NCI-H1048 (cell line): ENCODE measurements at regions not wholly inside any gene's neighbourhood (a gene's known extent, or its start where the extent isn't known, plus 50 kb on each side); places are given as distances from the start of the nearest gene placed in this dataset.

ENCODE experiments used
- DNase-seq: peaks from one replicate; lab custom pipeline; 2025; lab: John Stamatoyannopoulos, UW

DNA sequence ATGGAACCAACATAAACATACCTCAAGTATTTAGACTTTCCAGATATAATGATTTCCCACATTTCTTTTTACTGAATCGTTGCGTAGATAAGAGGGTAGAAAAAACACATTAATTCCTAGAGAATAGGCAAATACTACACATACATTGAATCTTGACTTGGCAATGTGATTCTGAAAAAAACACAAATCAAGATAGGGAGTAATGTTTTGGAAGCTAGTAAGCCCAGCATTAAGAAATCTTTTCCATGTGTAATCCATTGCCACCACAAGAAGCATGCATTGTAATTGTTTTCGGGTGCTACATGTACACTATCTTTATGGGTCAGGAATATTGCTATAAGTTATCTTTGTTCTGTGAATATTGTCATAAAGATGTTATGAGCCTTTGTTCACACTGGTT is 269.8 kb upstream of the PDGFD start:
- DNase-seq, result no peak

GRCh38 chr11:104432981-104433380 is 269.0 kb upstream of the PDGFD start:
- no peak for DNase-seq

DNA sequence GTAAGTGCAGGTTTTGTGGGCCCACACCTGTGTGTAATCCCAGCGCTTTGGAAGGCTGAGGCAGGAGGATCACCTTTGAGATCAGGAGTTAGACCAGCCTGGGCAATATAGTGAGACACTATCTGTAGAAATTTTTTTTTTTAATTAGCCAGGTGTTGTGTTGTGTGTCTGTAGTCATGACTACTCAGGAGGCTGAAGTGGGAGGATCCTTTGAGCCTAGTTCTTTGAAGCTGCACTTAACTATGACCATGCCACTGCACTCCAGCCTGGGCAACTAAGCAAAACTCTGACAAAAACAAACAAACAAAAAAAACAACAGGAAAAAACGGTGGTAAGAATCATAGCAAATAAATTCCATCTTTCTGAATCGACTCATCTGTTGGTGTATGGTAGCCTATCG is 268.6 kb upstream of the PDGFD start:
- no peak for DNase-seq

GRCh38 chr11:104422324-104422944 is 258.5 kb upstream of the PDGFD start:
- no peak for DNase-seq

GRCh38 chr11:104410336-104410735 is 246.4 kb upstream of the PDGFD start:
- DNase-seq, result no peak

DNA sequence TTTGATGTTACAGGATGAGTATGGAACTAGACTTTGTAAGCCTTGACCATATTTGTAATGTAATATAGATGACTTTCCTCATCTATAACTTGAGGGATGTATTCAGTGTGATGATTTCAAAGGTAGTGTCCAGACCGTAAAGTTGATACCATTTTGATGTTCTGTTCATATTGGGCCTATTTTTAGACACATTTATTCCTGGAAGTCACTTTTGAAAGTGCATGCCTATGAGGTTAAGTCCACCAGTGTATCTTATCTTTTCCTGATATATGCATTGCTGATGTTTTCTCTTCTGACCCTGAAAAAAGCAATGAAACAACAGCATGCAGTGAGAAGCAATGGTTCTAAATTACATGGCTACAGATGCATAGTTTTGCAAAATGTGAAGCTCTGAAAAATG is 244.7 kb upstream of the PDGFD start:
- no peak for DNase-seq

GRCh38 chr11:104405277-104405676 is 241.3 kb upstream of the PDGFD start:
- DNase-seq, result no peak

- DNase-seq, result no peak
Measured at GRCh38 chr11:104404231-104405175, 240.6 kb upstream of the PDGFD start.

DNA sequence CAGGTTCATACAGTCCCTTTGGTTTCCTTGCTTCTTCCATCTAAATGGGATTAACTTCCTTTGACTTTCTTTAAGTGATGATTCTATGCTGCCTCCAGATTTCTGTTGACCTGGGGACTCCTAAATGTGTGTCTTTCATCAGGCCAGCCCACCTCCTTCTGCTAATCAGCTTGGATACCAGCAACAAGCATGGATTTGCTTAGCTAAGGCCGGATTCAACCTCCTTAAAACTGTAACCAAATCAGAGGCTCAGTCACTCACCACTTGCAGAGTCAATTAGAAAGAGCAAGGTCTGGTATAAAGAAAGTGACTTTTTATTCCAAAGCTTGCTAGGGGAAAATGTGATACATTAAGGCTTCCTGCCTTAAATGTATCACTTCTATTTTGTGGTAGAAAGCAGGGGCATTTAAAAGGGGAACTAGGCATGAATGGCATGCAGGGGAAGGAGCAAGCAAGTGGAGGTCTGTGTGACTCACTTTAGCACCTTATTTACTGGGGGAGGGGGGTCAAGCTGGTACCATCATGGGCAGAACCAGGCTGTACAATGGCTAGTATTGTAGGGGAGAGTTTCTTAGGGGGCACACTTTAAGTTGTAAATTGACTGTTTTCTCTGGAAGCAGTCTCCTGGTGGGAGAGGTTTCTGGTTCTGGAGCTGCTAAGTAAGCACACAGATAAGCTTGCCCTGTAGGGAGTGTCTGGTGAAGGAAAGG is 239.0 kb upstream of the PDGFD start:
- DNase-seq, result no peak

- DNase-seq, result no peak
Measured at GRCh38 chr11:104394508-104394907, 230.6 kb upstream of the PDGFD start.

DNA sequence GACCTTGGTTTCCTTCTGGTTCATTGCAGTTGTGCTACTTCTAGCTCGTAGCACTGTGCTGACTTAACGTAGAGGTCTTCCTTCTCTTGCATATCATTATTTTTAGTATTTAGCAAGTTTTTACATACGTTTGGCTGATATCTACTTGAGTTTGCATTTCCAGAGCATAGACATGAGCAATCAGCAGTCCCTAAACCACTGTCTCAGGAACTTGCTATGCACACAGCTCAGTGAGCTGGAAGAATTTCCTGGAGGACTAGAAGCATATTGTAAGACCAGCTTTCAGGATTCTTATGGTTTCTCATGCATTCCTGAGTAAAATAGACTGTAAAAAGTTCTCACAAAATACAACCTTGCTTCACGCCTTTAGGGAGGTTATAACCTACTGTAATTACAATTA is 226.7 kb upstream of the PDGFD start:
- DNase-seq, result no peak

GRCh38 chr11:104385884-104386283 is 221.9 kb upstream of the PDGFD start:
- DNase-seq, result no peak

DNA sequence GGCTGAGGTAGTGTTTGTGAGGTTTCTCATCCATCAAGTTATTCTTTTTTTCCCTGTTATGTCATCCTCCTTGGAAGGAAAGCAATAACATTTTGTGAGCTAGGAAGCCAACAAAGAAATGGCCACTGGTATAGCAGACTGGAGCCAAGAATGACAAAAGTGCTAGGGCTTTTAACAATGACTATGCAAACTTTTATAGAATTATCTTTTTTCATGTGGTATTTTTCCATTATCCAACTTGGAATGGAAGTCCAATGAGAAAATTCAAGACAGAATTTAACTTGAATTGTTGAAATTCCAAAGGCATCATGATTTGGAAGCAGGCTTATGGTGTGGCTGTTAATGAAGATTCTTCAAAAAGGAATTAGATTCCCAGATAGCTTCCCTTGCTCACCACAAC is 216.4 kb upstream of the PDGFD start:
- DNase-seq, result no peak

- DNase-seq, result no peak
Measured at GRCh38 chr11:104372111-104372510, 208.2 kb upstream of the PDGFD start.

DNA sequence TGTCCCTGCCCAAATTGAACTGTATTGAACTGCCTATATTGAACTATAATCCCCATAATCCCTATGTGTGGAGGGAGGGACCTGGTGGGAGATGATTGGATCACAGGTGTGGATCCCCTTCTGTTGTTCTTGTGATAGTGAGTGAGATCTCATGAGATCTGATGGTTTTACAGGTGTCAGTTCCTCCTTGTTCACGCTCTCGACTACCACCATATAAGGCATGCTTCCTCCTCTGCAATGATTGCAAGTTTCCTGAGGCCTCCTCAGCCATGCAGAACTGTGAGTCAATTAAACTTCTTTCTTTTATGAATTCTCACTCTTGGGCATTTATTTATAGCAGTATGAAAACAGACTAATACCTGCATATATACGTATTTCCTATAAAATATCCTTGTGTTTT is 206.5 kb upstream of the PDGFD start:
- DNase-seq, result no peak

GRCh38 chr11:104369761-104370160 is 205.8 kb upstream of the PDGFD start:
- no peak for DNase-seq

GRCh38 chr11:104366321-104366734 is 202.4 kb upstream of the PDGFD start:
- DNase-seq, result no peak

- DNase-seq, result no peak
Measured at GRCh38 chr11:104365676-104366075, 201.7 kb upstream of the PDGFD start.

- no peak for DNase-seq
Measured at GRCh38 chr11:104361975-104362374, 198.0 kb upstream of the PDGFD start.

GRCh38 chr11:104352036-104352435 is 188.1 kb upstream of the PDGFD start:
- no peak for DNase-seq

DNA sequence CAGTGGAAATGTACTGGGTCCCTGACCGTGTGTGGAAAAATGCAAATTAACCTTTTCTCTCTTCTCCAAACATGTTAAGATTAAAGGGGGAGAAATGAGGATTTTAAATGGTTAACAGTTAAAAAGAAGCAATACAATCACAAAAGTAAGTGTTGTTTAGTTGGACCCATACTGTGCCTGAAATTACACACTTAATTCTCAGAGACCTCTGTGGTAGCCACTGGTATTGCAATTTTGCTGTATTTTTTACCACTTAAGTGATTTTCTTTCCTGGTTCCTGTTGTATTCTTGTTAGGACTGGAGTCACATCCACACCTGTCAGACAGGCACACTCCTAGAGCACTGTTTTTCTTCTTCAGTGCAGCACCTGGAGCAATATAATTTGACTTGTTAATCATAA is 179.6 kb upstream of the PDGFD start:
- DNase-seq, result no peak

DNA sequence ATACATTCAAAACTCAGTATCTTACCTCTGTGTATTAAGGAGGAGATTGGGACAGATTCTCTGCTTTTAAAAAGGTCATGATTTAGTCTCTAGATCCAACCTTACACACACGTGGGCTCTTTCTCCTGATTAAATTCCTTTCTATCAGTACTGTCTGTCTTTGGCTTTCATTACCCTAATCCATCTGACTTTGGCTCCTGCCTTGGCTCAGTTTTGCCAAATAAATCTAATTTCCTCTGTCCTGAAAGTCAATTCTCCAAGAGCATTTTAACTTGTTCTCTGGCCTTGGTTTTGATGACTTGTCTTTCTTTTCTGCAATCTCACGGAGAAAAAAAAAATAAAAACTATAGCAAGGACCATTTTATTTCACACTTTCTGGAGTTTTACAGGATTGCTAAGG is 176.6 kb upstream of the PDGFD start:
- no peak for DNase-seq

DNA sequence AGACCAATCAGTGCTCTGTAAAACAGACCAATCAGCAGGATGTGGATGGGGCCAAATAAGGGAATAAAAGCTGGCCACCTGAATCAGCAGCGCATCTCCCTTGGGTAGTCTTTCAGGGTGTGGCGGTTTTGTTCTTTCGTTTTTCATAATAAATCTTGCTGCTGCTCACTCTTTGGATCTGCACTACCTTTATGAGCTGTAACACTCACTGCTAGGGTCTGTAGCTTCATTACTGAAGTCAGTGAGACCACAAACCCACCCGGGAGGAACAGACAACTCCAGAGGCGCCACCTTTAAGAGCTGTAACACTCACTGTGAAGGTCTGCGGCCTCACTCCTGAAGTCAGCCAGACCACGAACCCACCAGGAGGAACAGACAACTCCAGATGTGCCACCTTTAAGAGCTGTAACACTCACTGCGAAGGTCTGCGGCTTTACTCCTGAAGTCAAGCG is 175.5 kb upstream of the PDGFD start:
- no peak for DNase-seq
